ENCODE measurements at regions not wholly inside any gene's neighbourhood (a gene's known extent, or its start where the extent isn't known, plus 50 kb on each side); places are given as distances from the start of the nearest gene placed in this dataset.

- peak; percentile 25 to 81 for DNase-seq
- H3K9ac ChIP-seq (ENCODE audit: low read length): no peak overlapping the region
- H2BK12ac ChIP-seq (ENCODE audit: low read length): no peak overlapping the region
- H3K4me1 ChIP-seq (ENCODE audit: control insufficient read depth in 1 of 2, insufficient read depth in 2 of 2, low read length in 2 of 2): no peaks in the 10 kb centered on the region
- no CpG with 5 or more reads among the region's 2 CpGs for WGBS (ENCODE audit: extremely low coverage, insufficient coverage, insufficient read length)
- no peak overlapping the region for H3K4ac ChIP-seq (ENCODE audit: low read depth, low read length)
- H3K14ac ChIP-seq (ENCODE audit: low read length): no peak overlapping the region
- H3K27me3 ChIP-seq (ENCODE audit: insufficient read depth, low read length): no peaks in the 10 kb centered on the region
- H3K4me3 ChIP-seq (ENCODE audit: low read depth, low read length): no peak overlapping the region
- H3K36me3 ChIP-seq (ENCODE audit: control insufficient read depth in 1 of 2, insufficient read depth in 2 of 2, low read length in 2 of 2): no peaks in the 10 kb centered on the region
- no peak overlapping the region for H3K27ac ChIP-seq (ENCODE audit: low read depth, low read length)
- no peak overlapping the region for H2AK5ac ChIP-seq (ENCODE audit: low read length)
- no peak overlapping the region for H3K18ac ChIP-seq (ENCODE audit: low read length)
- no peak overlapping the region for H2BK5ac ChIP-seq (ENCODE audit: low read depth, low read length, poor library complexity)
- no peak overlapping the region for H2AFZ ChIP-seq (ENCODE audit: insufficient read depth, low read length, poor library complexity)
- no peak overlapping the region for H3K23ac ChIP-seq (ENCODE audit: low read length)
- H3K9me3 ChIP-seq (ENCODE audit: insufficient read depth, low read depth, low read length): peaks cover 3% of the 10 kb centered on the region
- H4K12ac ChIP-seq (ENCODE audit: low read depth, low read length): no peak overlapping the region
- no peaks in the 10 kb centered on the region for H3K79me2 ChIP-seq (ENCODE audit: control insufficient read depth, insufficient read depth, low read length, poor library complexity)
- no peak overlapping the region for H4K8ac ChIP-seq (ENCODE audit: low read depth, low read length)
- no peak overlapping the region for H2BK120ac ChIP-seq (ENCODE audit: insufficient read depth, low read length, poor library complexity)
- no peaks in the 10 kb centered on the region for H3K79me1 ChIP-seq (ENCODE audit: low read length)
- no peak overlapping the region for H3K4me2 ChIP-seq (ENCODE audit: low read length)
- no peak overlapping the region for H4K91ac ChIP-seq (ENCODE audit: low read depth, low read length)
Observed at GRCh38 chr1:67965995-67966665, 84.3 kb downstream of the DIRAS3 start.

- H3K4me1 ChIP-seq (ENCODE audit: control insufficient read depth in 1 of 2, insufficient read depth in 2 of 2, low read length in 2 of 2): peaks cover 0 to under 1% of the 10 kb centered on the region in 2 experiments
- no peak overlapping the region for H2AFZ ChIP-seq (ENCODE audit: insufficient read depth, low read length, poor library complexity)
- no peak overlapping the region for H3K23ac ChIP-seq (ENCODE audit: low read length)
- H3K27ac ChIP-seq (ENCODE audit: low read depth, low read length): no peak overlapping the region
- H4K91ac ChIP-seq (ENCODE audit: low read depth, low read length): no peak overlapping the region
- H3K9me3 ChIP-seq (ENCODE audit: insufficient read depth, low read depth, low read length): peaks cover 5% of the 10 kb centered on the region
- H2BK12ac ChIP-seq (ENCODE audit: low read length): no peak overlapping the region
- DNase-seq: no peak
- H2AK5ac ChIP-seq (ENCODE audit: low read length): no peak overlapping the region
- H3K9ac ChIP-seq (ENCODE audit: low read length): no peak overlapping the region
- no peak overlapping the region for H3K4me2 ChIP-seq (ENCODE audit: low read length)
- H2BK5ac ChIP-seq (ENCODE audit: low read depth, low read length, poor library complexity): no peak overlapping the region
- no peak overlapping the region for H2BK120ac ChIP-seq (ENCODE audit: insufficient read depth, low read length, poor library complexity)
- peaks cover 1% of the 10 kb centered on the region for H3K79me1 ChIP-seq (ENCODE audit: low read length)
- no peaks in the 10 kb centered on the region for H3K27me3 ChIP-seq (ENCODE audit: insufficient read depth, low read length)
- H4K8ac ChIP-seq (ENCODE audit: low read depth, low read length): no peak overlapping the region
- H4K12ac ChIP-seq (ENCODE audit: low read depth, low read length): no peak overlapping the region
- H3K79me2 ChIP-seq (ENCODE audit: control insufficient read depth, insufficient read depth, low read length, poor library complexity): no peaks in the 10 kb centered on the region
- no peaks in the 10 kb centered on the region for H3K36me3 ChIP-seq (ENCODE audit: control insufficient read depth in 1 of 2, insufficient read depth in 2 of 2, low read length in 2 of 2)
- H3K14ac ChIP-seq (ENCODE audit: low read length): no peak overlapping the region
- H3K18ac ChIP-seq (ENCODE audit: low read length): no peak overlapping the region
- H3K4me3 ChIP-seq (ENCODE audit: low read depth, low read length): no peak overlapping the region
- no peak overlapping the region for H3K4ac ChIP-seq (ENCODE audit: low read depth, low read length)
Observed at GRCh38 chr1:67963263-67963662, 87.2 kb downstream of the DIRAS3 start.

DNA sequence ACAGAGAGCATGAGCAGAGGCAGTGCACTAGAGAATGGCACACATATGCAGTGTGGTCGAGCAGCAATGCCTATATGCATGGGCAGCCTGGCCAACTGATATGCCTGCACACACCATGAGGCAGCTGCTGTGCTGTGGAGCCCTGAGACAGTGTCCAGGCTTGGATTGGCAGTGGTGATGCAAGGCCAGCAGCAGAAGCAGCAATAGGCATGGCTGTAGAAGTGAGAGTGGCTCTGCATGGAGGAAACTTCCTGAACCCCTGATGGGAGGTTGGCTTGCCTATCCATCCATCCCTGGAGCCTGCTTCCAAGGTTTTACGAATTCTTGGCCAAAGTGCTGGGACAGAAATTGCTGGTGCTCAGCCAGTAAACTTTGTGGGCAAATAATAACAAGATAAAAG, 89.7 kb downstream of the DIRAS3 start:
- Histone ChIP-seq H3K23ac (ENCODE audit: low read length) (no peak overlapping the region), H3K9ac (ENCODE audit: low read length) (no peak overlapping the region), H3K4ac (ENCODE audit: low read depth, low read length) (no peak overlapping the region), H3K4me3 (ENCODE audit: low read depth, low read length) (no peak overlapping the region), H3K36me3 (ENCODE audit: control insufficient read depth in 1 of 2, insufficient read depth in 2 of 2, low read length in 2 of 2) (no peaks in the 10 kb centered on the region), H3K9me3 (ENCODE audit: insufficient read depth, low read depth, low read length) (peaks cover 5% of the 10 kb centered on the region), H2BK12ac (ENCODE audit: low read length) (no peak overlapping the region), H3K4me2 (ENCODE audit: low read length) (no peak overlapping the region), H3K27me3 (ENCODE audit: insufficient read depth, low read length) (no peaks in the 10 kb centered on the region), H2BK120ac (ENCODE audit: insufficient read depth, low read length, poor library complexity) (no peak overlapping the region), H4K8ac (ENCODE audit: low read depth, low read length) (no peak overlapping the region), H4K12ac (ENCODE audit: low read depth, low read length) (no peak overlapping the region), H2AK5ac (ENCODE audit: low read length) (no peak overlapping the region), H2BK5ac (ENCODE audit: low read depth, low read length, poor library complexity) (no peak overlapping the region), H3K79me1 (ENCODE audit: low read length) (peaks cover 6% of the 10 kb centered on the region), H4K91ac (ENCODE audit: low read depth, low read length) (no peak overlapping the region), H3K79me2 (ENCODE audit: control insufficient read depth, insufficient read depth, low read length, poor library complexity) (no peaks in the 10 kb centered on the region), H2AFZ (ENCODE audit: insufficient read depth, low read length, poor library complexity) (no peak overlapping the region), H3K4me1 (ENCODE audit: control insufficient read depth in 1 of 2, insufficient read depth in 2 of 2, low read length in 2 of 2) (peaks cover 3 to 6% of the 10 kb centered on the region in 2 experiments), H3K18ac (ENCODE audit: low read length) (no peak overlapping the region), H3K14ac (ENCODE audit: low read length) (no peak overlapping the region), H3K27ac (ENCODE audit: low read depth, low read length) (no peak overlapping the region)
- WGBS (ENCODE audit: extremely low coverage, insufficient coverage, insufficient read length): no CpG with 5 or more reads among the region's 2 CpGs
- DNase-seq: no peak

- Histone ChIP-seq H2AK5ac (ENCODE audit: low read length) (no peak overlapping the region), H3K18ac (ENCODE audit: low read length) (no peak overlapping the region), H3K14ac (ENCODE audit: low read length) (no peak overlapping the region), H2BK12ac (ENCODE audit: low read length) (peak overlapping the region; percentile 45), H3K79me1 (ENCODE audit: low read length) (peaks cover 6% of the 10 kb centered on the region), H3K23ac (ENCODE audit: low read length) (no peak overlapping the region), H4K91ac (ENCODE audit: low read depth, low read length) (peak overlapping the region; percentile 56), H3K36me3 (ENCODE audit: control insufficient read depth in 1 of 2, insufficient read depth in 2 of 2, low read length in 2 of 2) (no peaks in the 10 kb centered on the region), H3K27ac (ENCODE audit: low read depth, low read length) (no peak overlapping the region), H4K8ac (ENCODE audit: low read depth, low read length) (no peak overlapping the region), H3K9me3 (ENCODE audit: insufficient read depth, low read depth, low read length) (peaks cover 5% of the 10 kb centered on the region), H3K79me2 (ENCODE audit: control insufficient read depth, insufficient read depth, low read length, poor library complexity) (no peaks in the 10 kb centered on the region), H2BK5ac (ENCODE audit: low read depth, low read length, poor library complexity) (no peak overlapping the region), H3K9ac (ENCODE audit: low read length) (no peak overlapping the region), H2BK120ac (ENCODE audit: insufficient read depth, low read length, poor library complexity) (peak overlapping the region; percentile 58), H3K4me2 (ENCODE audit: low read length) (no peak overlapping the region), H3K4me3 (ENCODE audit: low read depth, low read length) (no peak overlapping the region), H4K12ac (ENCODE audit: low read depth, low read length) (no peak overlapping the region), H3K27me3 (ENCODE audit: insufficient read depth, low read length) (no peaks in the 10 kb centered on the region), H3K4ac (ENCODE audit: low read depth, low read length) (no peak overlapping the region), H2AFZ (ENCODE audit: insufficient read depth, low read length, poor library complexity) (no peak overlapping the region), H3K4me1 (ENCODE audit: control insufficient read depth in 1 of 2, insufficient read depth in 2 of 2, low read length in 2 of 2) (peaks cover 3 to 6% of the 10 kb centered on the region in 2 experiments)
- no peak for DNase-seq
- WGBS (ENCODE audit: extremely low coverage, insufficient coverage, insufficient read length): no CpG with 5 or more reads among the region's 1 CpG
Observed at GRCh38 chr1:67958472-67958871, 92.0 kb downstream of the DIRAS3 start.
